A673 (cell line): ENCODE measurements at regions not wholly inside any gene's neighbourhood (a gene's known extent, or its start where the extent isn't known, plus 50 kb on each side); places are given as distances from the start of the nearest gene placed in this dataset.

Source experiments
- CTCF ChIP-seq: fragments of 300-800, 200-600 bp; sonication (generic); conservative IDR thresholded peaks from 2 replicates; pipeline ENCODE4 v1.5.1; 2017; ENCODE audit warnings: low read depth, mild to moderate bottlenecking, antibody characterized with exemption, low read length, moderate library complexity, mixed read lengths
- EZH2 ChIP-seq: fragments of 200-600 bp; sonication (generic); IDR thresholded peaks from 2 replicates; pipeline ENCODE4 v1.6.1; 2017; ENCODE audit warnings: borderline replicate concordance, low read depth, mild to moderate bottlenecking, mixed read lengths, antibody characterized with exemption, low read length; ENCODE audit not compliant: poor library complexity, severe bottlenecking

- TF ChIP-seq CTCF = no peak
- no peak for TF ChIP-seq EZH2
These were observed 830.1 kb upstream of the POU3F3 start for GRCh38 chr2:104023765-104024164.
